ENCODE measurements at regions not wholly inside any gene's neighbourhood (a gene's known extent, or its start where the extent isn't known, plus 50 kb on each side); places are given as distances from the start of the nearest gene placed in this dataset.
A peak's percentile ranks its signal among the peaks of the same experiment; 100 is the strongest.

DNA sequence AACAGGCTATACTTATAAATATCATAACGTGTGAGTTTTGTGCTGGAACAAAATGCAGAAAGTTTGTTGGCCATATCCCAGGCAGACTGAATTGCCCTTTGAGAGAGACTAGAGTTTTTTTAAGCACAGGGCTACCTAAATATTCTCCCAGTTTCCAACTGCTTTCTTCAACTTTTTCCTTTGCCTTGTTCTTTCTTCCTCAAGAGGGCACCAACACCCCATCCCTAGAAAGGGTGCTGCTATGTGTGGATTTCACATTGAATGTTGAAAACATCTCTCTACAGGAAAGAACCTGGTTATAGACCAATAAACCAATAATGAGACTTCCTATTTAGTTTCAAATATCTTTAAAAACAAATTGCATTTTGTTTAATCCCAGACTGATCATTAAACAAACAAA is 87.9 kb downstream of the ICOS start (continued):
- no peak for TF ChIP-seq ZNF512 (CRISPR knock-in tag; IDR thresholded peaks at IDR 0.05; ENCODE audit: borderline replicate concordance)
- no peak for TF ChIP-seq NR1H2 (CRISPR knock-in tag; IDR thresholded peaks at IDR 0.05)
- TF ChIP-seq, protein P1, sequence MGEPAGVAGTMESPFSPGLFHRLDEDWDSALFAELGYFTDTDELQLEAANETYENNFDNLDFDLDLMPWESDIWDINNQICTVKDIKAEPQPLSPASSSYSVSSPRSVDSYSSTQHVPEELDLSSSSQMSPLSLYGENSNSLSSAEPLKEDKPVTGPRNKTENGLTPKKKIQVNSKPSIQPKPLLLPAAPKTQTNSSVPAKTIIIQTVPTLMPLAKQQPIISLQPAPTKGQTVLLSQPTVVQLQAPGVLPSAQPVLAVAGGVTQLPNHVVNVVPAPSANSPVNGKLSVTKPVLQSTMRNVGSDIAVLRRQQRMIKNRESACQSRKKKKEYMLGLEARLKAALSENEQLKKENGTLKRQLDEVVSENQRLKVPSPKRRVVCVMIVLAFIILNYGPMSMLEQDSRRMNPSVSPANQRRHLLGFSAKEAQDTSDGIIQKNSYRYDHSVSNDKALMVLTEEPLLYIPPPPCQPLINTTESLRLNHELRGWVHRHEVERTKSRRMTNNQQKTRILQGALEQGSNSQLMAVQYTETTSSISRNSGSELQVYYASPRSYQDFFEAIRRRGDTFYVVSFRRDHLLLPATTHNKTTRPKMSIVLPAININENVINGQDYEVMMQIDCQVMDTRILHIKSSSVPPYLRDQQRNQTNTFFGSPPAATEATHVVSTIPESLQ (CRISPR knock-in tag; IDR thresholded peaks at IDR 0.05) = no peak

GRCh38 chr2:204024906-204025475 is 88.4 kb downstream of the ICOS start:
- POLR2A ChIA-PET = no interaction called here
- H3K36me3 Mint-ChIP-seq = 0 out of 2 replicates have a peak, but pooled peaks cover 4% of the 10 kb centered on the region
- TF ChIP-seq GABPB1 (CRISPR knock-in tag; IDR thresholded peaks at IDR 0.05) (no peak), NFATC4 (CRISPR knock-in tag; IDR thresholded peaks at IDR 0.05) (no peak)
- CTCF ChIA-PET = interaction anchor here (0.6 to 1.1 kb wide), 2 partner anchors 26 to 1477 kb away, joined by 3 to 4 read pairs; no protein-coding TSS in a partner anchor
- H3K4me3 Mint-ChIP-seq = no peak overlapping the region
- peaks cover 8% of the 10 kb centered on the region for H3K9me3 Mint-ChIP-seq
- no peak for DNase-seq (ENCODE audit: low spot score)
- no peak overlapping the region for H3K27ac Mint-ChIP-seq
- ATAC-seq = no peak
- peaks cover 4% of the 10 kb centered on the region; the same call in 1 of the 2 replicates for H3K27me3 Mint-ChIP-seq (ENCODE audit: low read depth)
- no peaks in the 10 kb centered on the region; the same call in 1 of the 2 replicates for H3K4me1 Mint-ChIP-seq

DNA sequence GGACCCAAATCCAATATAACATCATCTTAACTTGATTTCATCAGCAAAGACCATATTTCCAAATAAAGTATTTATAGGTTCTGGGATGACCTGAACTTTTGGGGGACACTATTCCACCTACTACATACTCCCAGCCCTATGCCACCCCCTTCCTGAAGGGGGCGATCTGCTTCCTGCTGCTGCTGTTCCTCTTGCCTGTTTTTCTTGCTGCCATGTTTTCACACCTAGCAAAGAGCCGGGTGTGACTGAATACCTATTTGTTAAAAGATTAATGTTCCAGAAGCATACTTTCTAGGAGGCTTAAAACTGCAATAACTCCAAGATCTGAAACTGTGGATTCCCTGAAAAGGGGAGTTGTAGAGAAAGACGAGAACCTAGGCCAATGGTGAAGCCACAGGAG is 89.7 kb downstream of the ICOS start:
- peak; percentile 73 for ATAC-seq
- Mint-ChIP-seq H3K4me3 (no peak overlapping the region), H3K36me3 (0 out of 2 replicates have a peak, but pooled peaks cover 4% of the 10 kb centered on the region), H3K4me1 (no peaks in the 10 kb centered on the region; the same call in 1 of the 2 replicates), H3K27ac (no peak overlapping the region), H3K27me3 (ENCODE audit: low read depth) (peaks cover 4% of the 10 kb centered on the region; the same call in 1 of the 2 replicates), H3K9me3 (peaks cover 6% of the 10 kb centered on the region)
- TF ChIP-seq ZBTB21 (CRISPR knock-in tag; IDR thresholded peaks at IDR 0.05; ENCODE audit: borderline replicate concordance) = no peak
- TF ChIP-seq, protein P2, sequence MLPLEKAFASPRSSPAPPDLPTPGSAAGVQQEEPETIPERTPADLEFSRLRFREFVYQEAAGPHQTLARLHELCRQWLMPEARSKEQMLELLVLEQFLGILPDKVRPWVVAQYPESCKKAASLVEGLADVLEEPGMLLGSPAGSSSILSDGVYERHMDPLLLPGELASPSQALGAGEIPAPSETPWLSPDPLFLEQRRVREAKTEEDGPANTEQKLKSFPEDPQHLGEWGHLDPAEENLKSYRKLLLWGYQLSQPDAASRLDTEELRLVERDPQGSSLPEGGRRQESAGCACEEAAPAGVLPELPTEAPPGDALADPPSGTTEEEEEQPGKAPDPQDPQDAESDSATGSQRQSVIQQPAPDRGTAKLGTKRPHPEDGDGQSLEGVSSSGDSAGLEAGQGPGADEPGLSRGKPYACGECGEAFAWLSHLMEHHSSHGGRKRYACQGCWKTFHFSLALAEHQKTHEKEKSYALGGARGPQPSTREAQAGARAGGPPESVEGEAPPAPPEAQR (CRISPR knock-in tag; IDR thresholded peaks at IDR 0.05) = no peak
- TF ChIP-seq, protein P3, sequence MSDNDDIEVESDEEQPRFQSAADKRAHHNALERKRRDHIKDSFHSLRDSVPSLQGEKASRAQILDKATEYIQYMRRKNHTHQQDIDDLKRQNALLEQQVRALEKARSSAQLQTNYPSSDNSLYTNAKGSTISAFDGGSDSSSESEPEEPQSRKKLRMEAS (CRISPR knock-in tag; IDR thresholded peaks at IDR 0.05) = 0 out of 2 replicates have a peak, but pooled peaks have one; percentile 43
- TF ChIP-seq, protein P4, sequence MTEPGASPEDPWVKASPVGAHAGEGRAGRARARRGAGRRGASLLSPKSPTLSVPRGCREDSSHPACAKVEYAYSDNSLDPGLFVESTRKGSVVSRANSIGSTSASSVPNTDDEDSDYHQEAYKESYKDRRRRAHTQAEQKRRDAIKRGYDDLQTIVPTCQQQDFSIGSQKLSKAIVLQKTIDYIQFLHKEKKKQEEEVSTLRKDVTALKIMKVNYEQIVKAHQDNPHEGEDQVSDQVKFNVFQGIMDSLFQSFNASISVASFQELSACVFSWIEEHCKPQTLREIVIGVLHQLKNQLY (CRISPR knock-in tag; IDR thresholded peaks at IDR 0.05) = no peak
- TF ChIP-seq CTCF (IDR thresholded peaks at IDR 0.05) = peak; percentile 54; the same call in 1 of the 2 replicates
- TF ChIP-seq HMGA2 (CRISPR knock-in tag; IDR thresholded peaks at IDR 0.05) = no peak
- no peak for TF ChIP-seq NFYB (CRISPR knock-in tag; conservative IDR thresholded peaks at IDR 0.05; ENCODE audit: low read depth)
- TF ChIP-seq, protein P5, sequence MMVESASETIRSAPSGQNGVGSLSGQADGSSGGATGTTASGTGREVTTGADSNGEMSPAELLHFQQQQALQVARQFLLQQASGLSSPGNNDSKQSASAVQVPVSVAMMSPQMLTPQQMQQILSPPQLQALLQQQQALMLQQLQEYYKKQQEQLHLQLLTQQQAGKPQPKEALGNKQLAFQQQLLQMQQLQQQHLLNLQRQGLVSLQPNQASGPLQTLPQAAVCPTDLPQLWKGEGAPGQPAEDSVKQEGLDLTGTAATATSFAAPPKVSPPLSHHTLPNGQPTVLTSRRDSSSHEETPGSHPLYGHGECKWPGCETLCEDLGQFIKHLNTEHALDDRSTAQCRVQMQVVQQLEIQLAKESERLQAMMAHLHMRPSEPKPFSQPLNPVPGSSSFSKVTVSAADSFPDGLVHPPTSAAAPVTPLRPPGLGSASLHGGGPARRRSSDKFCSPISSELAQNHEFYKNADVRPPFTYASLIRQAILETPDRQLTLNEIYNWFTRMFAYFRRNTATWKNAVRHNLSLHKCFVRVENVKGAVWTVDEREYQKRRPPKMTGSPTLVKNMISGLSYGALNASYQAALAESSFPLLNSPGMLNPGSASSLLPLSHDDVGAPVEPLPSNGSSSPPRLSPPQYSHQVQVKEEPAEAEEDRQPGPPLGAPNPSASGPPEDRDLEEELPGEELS (CRISPR knock-in tag; IDR thresholded peaks at IDR 0.05) = no peak
- TF ChIP-seq ATF1 (CRISPR knock-in tag; IDR thresholded peaks at IDR 0.05) = no peak
- no peak for TF ChIP-seq CBFB (CRISPR knock-in tag; IDR thresholded peaks at IDR 0.05; ENCODE audit: low read depth)
- TF ChIP-seq KAT7 (CRISPR knock-in tag; IDR thresholded peaks at IDR 0.05; ENCODE audit: borderline replicate concordance) = no peak
- DNase-seq (ENCODE audit: low spot score) = peak; percentile 25
- CTCF ChIA-PET = interaction anchor here (0.7 kb wide), 1 partner anchor 11 kb away, joined by 3 read pairs; no protein-coding TSS in a partner anchor
- POLR2A ChIA-PET = no interaction called here
